CD4-positive, alpha-beta T cell treated with Interleukin-1 beta for 1 hour (primary cell): ENCODE measurements at regions not wholly inside any gene's neighbourhood (a gene's known extent, or its start where the extent isn't known, plus 50 kb on each side); places are given as distances from the start of the nearest gene placed in this dataset.
"Not testable (repeated sequence)": the region's sequence is repeated elsewhere in the genome, so short reads cannot be mapped to it uniquely, and the experiment has no call there.

ENCODE experiments used
- DNase-seq, 2 donors: peaks; one replicate each; pipeline ENCODE4 v3.0.0-alpha.2; 2020 to 2022

GRCh38 chr4:34362654-34363053, 1881.7 kb downstream of the ARAP2 start:
- DNase-seq = no peak

DNA sequence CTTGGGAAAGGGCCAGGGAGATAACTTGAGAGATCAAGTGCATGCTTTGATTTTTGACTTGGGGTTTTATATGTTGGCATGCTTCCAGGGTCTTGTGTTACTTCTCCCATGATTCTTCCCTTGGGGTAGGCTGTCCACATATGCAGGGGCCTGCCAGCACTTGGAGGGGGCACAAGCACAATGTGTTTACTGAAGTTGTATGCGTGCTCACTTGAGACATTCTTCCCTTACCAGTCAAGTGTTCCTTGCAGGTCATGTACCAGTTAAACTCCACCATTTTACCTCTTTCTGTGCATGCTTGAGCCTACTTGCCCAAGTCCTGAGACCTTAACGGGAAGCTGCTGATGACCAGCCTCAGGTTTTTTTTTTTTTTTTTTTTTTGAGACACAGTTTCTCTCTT, 1880.5 kb downstream of the ARAP2 start:
- DNase-seq = no peak

DNA sequence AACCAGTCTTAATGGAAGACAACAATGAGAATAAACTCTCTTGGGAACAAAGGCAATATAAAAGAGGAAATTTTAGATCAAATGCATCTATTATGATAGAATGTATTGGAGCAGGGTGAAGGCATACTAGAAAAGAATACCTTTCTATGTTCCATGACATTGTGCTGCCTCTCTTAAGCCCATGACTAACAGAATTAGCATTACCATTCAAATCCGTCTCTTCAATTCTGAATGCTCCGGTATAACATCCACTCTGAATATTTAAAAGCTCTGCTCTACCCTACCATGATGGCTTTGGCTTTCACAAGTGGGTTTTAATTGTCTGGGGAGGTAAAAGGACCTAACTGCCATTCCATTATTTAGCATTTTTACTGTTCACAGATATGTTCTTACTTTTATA, 1878.4 kb downstream of the ARAP2 start:
- no peak for DNase-seq

DNA sequence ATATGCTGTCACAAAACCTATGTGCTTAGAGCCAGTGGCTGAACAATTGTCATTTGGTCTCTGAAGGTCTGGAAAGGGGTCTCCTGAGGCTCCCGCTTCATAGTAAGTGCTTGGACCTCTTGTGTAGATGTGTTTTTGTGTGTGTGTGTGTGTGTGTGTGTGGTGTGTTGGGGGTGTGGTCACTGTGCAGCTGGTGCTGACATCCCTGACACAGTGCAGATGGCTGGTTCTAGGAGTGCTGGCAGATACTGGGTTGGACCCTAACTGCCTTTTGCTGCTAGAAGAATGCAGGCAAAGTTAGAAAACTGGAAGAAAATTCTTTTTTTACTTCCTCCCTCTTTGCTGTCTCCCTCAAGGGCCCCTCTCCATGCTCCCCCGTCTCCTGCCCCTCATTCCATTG, 1872.6 kb downstream of the ARAP2 start:
- DNase-seq = no peak

DNA sequence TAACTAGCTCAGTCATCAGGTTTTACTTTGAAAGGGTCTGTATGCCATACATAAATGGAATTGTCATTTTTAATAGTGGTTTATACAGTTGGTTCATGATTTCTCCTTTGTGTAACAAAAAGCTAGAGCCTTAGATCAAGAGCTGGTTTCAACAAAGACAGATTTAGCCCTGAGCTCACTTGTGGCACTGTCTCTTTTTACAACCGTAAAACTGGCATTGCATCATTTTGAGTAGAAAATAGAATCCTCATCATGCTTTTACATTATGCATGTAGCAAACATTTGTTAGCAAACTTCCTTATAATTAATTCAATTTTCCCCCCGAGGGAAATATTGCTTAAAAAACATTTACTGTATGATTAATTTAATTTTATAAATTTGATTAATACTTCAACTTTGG, 1871.5 kb downstream of the ARAP2 start:
- DNase-seq = no peak

DNA sequence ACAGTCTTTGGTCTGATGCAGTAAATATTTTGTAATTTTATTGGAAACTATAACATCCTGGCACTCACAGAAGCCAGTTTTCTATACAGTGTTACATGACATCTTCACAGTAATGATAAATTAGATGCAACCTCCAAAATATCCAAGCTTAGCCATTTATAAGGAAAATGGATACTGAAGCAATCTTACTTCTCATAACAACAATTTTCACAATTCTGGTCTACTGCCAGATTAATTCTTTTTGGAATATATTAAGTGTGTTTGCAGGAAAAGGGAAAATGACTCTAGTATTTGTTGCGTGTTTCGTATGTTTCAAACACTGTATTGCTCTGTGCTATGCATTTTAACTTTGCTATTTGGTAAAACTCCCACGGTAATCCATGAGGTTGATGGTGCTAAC, 1870.9 kb downstream of the ARAP2 start:
- no peak for DNase-seq

GRCh38 chr4:34412233-34412632, 1832.1 kb downstream of the ARAP2 start:
- DNase-seq = no peak

DNA sequence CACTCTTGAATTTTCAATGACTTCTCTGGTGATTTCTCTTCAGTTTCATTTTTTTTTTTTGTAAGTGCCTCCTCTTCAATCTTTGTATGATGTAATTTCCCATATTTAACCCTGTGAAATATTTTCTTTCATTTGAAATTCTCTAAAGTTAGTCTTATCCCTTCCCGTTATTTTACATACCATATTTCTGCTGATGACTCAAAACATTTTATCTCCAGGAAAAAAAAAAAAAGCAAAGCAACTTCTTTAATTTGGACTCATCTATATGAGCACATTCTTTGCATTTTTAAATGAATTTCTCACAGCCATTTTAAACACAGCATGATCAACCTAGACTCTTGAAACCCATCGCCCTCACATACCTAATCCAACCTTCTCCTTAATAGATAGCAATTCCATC, 1831.4 kb downstream of the ARAP2 start:
- DNase-seq = no peak

- DNase-seq = no peak
Measured at GRCh38 chr4:34417160-34417559, 1827.2 kb downstream of the ARAP2 start.

- DNase-seq = no peak
Measured at GRCh38 chr4:34419871-34420270, 1824.4 kb downstream of the ARAP2 start.

- DNase-seq = no peak
Measured at GRCh38 chr4:34422472-34423175, 1821.7 kb downstream of the ARAP2 start.

DNA sequence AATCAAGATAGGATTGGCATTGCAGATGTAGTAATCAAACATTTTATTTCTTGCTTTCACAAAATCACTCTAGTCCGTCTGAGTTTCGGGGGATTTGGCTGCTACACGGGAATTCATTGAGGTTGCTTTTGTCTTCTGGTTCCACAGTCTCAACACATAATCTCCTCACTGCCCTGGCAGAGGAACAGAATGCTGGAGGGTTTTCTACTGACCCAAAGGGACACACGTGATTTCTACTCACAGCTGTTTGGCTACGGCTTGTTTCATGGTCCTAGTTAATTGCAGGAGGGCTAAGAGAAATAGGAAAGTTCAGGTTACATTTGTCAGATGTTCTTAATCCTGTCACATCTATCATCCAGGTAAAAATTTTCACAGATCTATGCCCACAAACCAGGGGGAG, 1811.6 kb downstream of the ARAP2 start:
- no peak for DNase-seq

DNA sequence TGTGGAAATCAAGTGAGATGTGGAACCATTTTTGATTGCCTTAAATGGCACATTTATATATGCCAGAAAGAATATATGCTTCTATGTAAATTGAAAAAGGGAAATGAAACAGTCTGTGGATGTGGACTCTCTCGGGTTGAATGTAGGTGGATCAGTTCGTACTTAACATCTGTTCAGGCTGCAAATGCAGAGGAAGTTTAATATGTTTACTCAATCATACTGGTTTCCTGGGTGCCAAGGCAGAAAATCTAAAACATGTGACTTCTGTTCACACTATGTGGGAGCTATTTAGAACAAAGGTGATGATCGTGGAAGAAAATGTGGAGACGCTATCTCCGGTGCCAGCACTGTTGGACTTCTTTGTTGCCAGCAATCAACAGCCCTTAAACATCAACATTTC, 1809.9 kb downstream of the ARAP2 start:
- DNase-seq = not testable (repeated sequence)

- DNase-seq = no peak
Measured at GRCh38 chr4:34464196-34464595, 1780.1 kb downstream of the ARAP2 start.

GRCh38 chr4:34466411-34466810, 1777.9 kb downstream of the ARAP2 start:
- DNase-seq = no peak

DNA sequence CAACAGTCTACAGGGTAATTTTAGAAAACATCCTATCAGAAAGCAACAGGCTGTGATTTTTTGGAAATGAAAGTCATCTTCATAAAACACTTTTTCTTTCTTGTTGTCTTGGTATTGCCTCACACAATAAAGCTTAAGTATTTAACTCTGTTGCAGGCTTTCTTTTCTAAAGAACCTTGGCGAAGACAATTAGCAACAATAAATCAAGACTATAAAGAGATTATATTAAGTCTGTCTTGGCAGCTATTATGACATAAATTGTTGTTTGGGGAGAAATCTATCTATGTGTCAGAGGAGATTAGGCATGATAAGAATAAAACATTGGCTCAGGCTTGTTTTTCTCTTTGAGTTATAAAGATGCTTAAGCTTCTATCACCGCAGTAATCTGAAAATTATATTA, 1774.8 kb downstream of the ARAP2 start:
- no peak for DNase-seq

DNA sequence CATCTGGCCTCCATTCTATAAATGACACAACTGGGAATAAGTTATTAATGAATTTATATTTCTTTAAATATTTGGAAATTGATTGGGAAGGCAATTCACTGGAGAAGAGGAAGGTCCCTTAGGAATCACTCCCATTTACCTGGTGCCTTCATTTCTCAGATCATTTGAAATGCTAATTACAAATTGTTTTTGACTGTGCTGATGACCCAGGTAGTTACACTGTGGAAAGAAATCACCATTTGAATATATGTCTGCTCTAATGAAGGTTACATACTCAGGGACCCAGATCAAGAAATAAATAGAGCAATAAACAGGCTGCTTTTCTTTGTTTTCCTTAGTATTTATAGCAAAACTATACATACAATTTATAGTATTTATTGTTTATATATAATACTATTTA, 1759.1 kb downstream of the ARAP2 start:
- no peak for DNase-seq

GRCh38 chr4:34486461-34487363, 1757.6 kb downstream of the ARAP2 start:
- no peak for DNase-seq

- no peak for DNase-seq
Measured at GRCh38 chr4:34492414-34492813, 1751.9 kb downstream of the ARAP2 start.

DNA sequence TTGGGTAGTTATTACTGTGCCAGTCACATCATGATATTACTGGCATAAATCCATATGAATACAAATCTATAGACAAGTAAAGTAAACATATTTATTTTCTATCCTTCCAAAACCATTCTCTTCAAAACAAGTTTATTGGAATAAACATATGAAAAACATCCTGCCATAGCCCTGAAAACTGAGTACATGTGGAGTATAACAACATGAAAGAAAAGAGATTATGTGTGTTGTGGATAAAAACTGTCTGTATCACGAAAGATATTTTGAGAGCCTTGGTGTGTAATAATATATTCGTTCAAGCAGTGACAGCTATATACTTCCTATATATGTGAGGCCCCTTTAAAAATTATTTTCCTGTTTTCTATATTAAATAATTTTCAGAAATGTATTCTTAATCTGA, 1742.2 kb downstream of the ARAP2 start:
- no peak for DNase-seq

DNA sequence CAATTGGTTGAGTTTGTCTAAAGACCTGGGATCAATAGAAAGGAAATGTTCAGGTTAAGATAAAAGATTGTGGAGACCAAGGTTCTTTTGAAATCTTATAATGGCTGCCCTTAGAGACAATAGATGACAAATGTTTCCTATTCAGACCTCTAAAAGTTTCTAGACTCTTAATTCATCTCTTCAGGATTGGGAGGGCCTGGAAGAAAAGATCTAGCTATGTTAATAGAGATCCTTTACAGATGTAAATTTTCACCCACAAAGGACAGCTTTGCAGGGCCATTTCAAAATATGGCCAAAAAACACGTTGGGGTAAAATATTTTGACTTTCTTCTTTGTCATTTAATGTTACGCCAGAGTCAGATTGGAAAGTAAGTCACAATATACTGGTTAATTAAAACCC, 1739.6 kb downstream of the ARAP2 start:
- DNase-seq = not testable (repeated sequence)

- DNase-seq = not testable (repeated sequence)
Measured at GRCh38 chr4:34506511-34507092, 1737.7 kb downstream of the ARAP2 start.

GRCh38 chr4:34512616-34513015, 1731.7 kb downstream of the ARAP2 start:
- no peak for DNase-seq

GRCh38 chr4:34516524-34516923, 1727.8 kb downstream of the ARAP2 start:
- no peak for DNase-seq
